NCI-H1694 treated with DMSO at 0.1 percent for 48 hours (cell line): ENCODE measurements at regions not wholly inside any gene's neighbourhood (a gene's known extent, or its start where the extent isn't known, plus 50 kb on each side); places are given as distances from the start of the nearest gene placed in this dataset.

Experiments
- DNase-seq: peaks from one replicate; lab custom pipeline; 2025; lab: John Stamatoyannopoulos, UW

DNA sequence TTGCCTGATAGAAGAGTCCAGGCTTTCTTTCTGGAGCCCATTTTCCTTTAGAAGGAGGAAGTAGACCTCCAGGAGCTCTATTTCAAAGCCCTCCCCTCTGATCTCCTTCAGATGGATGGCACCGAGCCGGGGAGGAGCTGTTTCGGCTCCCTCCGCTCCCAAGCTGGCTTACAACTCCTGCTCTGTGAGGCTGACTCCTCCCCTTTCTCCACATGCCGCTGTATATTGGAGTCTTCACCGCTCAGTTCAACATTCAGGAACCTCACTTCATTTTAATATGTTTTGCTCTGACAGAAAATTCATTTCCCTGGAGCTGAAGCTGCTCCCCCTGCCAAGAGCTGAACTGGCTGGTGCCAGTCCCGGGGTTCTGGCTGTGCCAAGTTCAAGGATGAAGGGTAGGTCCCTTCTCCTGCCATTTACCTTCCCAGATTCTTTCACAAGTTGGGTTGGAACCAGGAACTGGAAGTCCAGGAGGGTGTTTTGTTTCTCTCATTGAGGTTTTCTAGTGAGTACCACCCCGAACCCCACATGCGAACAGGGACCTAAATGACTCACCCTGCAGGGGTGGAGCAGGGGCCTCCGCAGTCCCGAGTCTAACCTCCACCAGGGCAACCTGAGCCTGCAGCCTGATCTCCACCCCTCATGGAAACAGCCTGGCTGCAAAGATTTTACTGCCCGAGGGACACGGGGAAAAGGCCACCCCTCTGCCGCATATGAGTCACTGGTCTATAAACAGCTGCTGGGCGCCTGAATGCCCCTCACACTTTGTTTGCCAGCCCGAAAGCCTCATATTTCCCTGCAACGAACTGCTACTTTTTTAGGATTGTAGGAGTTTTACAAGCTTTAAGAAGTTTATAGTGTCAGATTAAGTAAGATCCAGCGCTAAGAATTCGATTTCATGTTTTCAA, 68.6 kb upstream of the FOXA2 start:
- DNase-seq: no peak

DNA sequence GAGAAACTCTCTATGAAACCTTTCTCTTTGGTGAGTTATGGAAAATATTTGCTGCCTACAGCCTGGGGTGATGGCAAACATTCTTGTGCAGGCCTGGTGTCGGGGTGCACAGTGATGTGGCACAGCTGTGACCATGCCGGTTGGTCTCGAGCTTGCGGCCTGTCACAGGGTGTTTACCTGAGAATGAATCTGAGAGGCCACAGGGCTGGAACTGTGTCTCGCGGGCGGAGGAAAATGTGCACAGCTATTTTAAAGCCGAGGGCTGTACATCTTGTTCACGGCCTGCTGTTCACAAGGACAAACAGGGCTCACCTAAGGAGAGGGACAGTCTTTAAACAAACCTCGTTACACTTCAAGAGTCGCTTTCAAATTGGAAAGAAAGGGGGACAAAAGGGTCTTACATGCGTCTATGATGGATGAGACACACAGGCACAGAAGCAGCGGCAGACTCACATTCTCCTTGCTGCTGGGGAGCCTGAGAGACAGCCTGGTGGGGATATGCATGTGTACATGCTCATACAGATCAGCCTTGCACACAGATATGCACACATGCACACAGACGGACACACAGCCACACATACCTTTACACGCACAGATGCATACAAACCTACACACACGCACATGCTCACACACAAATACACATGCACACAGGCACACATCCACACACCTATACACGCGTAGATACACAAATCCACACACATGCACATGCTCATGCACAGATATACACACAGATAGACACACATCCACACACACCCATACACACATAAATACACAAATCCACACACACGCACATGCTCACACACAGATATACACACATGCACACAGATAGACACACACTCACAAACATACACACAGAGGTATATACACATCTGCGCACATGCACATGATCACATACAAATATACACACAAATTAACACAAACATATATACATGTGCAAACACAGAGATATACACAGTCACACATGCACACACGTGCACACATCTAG, 69.6 kb upstream of the FOXA2 start:
- no peak for DNase-seq

DNA sequence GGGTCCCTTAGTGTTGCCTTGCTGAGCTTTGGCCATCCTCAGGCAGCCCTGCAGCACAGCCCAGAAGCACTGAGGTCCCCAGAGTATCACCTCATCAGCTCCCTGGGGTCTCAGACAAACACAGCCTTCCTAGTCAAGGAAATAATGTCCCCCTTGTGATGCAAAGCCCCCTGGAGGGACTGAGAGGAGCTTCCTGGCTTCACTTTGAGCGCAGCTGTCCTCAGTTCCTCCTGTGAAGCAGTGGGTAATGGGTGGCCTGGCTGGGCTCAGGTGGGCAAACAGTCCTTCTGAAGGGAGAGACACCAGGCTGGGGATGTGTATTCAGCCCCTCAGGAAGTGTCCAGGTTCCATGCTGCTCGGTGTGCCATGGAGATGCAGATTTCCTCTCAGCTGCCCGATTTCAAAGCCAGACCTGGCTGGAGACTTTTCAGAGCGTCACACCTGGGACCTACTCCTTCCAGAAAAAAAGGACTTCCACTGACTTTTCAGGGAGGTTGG, 79.2 kb upstream of the FOXA2 start:
- DNase-seq: no peak

DNA sequence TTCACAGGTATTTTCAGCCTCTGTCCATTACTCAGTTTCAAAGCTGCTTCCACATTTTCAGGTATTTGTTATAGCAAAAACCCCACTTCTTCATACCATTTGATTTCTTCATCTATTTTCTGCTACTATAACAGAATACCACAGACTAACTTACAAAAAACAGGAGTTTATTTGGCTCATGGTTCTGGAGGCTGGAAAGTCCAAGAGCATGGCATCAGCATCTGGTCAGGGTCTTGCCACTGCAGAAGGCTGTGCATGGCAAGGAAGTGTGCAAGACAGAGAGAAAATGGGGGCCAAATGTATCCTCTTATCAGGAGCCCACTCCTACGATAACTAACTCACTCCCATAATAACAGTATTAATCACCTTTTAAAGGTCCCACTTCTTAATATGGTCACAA, 82.8 kb upstream of the FOXA2 start:
- no peak for DNase-seq

DNA sequence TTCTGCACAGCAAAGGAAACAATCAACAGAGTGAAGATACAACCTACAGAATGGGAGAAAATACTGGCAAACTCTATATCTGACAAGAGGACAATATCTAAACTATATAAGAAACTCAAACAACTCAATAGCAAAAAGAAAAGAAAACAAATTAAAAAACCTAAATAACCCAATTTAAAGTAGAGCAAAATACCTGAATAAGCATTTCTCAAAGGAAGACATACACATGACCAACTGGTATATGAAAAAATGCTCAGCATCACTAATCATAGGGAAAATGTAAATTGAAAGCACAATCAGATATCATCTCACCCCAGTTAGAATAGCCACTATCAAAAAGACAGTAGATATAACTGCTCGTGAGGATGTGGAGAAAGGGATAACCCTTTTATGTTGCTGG, 87.8 kb upstream of the FOXA2 start:
- no peak for DNase-seq

DNA sequence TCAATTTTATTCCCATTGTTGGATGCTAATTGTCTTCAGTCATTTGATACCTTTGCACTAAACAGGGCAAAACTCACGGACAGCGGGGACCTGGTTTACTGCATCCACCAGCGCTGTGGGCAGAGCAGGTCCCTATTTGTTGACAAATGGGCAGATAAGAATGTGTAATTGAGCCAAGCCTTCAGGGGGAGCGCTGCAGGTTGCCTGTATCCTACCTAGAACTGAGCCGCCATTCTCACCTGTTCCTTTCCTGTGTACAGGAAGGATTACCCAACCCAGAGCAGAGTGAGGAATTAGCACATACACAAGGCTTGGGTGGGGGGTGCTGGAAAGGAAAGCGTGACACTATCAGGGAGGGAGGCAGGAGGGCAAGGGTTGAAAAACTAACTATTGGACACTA, 89.1 kb upstream of the FOXA2 start:
- no peak for DNase-seq

DNA sequence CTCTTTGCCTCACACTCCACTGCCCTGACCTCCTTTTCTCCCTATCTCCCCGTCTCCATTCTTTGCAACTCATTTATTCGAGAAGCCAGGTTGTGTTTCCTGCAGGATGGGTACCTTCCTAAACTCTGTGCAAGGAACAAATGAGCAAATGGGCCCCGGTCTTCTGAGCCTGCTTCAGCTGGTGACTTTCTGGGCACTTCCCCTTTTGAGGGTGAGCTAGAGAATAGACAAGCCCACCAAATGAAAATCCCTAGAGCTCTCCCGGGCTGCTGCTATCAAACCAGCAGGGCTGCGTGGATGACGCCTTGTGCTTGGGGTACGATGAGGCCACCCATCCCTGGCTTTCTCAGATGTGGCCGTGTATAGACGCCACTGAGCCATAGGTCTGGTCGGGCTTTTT, 91.0 kb upstream of the FOXA2 start:
- no peak for DNase-seq

DNA sequence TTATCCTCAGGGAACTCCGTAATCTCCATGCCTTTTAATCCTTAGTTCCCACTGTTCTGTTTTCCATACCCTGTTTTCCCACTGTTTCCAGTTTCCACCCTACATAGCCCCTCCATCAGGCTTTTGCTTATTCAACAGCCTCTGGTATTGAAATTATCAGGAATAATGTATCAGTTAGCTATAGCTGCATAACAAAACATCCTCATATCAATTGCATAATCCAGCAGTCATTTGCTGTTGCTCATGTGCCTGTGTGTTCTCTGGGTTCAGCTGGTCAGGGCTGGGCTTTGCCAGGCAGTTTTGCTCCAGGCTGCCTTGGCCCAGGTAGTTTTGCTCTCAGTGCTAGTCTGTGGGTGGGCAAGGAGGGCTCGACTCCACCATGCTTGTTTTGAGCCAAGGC, 94.3 kb upstream of the FOXA2 start:
- no peak for DNase-seq

DNA sequence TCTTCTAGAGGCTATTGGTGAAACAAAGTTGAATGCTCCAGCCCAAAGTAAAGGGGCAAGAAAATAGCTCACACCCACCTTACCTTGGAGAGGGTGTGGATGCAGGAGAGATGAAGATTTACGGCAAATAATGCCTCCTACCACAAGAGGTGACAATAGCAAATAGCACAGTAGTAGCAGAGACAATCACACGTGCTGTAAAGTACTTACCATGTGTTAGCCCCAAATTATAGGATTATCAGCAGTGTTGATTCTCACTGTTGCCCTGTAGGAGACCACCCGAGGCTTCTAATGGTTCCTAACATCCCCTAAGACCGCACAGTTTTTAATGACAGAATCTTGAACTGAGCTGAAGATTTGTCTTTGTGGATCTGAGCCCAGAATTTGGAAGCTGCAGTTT, 94.8 kb upstream of the FOXA2 start:
- no peak for DNase-seq

DNA sequence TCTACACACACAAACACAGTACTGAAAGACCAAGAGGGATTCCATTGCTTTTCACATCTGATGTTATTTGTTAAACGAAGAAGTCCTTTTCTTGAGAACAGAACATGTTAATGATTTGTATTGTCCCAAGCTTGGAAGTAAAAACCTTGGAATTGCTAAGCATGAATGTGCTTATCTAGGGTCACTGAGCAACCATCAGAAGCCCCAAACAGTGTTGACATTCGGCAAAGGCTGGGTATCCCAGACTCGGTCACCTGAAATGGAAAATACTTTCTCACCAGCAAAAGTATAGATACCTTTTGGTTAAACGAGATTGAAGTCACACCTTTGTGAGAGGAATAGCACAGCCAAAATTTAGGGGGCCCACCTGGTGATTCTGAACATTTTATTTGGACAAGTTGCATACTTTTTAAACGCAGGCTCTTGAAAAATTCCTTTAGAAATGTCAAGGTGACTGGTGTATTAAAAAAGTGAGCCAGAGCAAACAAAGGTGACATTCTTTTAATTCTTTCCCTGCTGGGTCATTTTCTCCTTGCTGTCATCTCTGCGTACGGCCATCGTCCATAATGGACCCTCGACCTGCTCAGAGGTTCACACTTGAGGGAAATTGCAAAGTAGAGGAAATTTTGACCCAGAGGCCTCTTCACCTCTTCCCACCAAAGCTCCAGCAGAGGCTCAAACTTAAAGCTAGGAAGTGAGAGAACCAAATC, 95.8 kb upstream of the FOXA2 start:
- no peak for DNase-seq

DNA sequence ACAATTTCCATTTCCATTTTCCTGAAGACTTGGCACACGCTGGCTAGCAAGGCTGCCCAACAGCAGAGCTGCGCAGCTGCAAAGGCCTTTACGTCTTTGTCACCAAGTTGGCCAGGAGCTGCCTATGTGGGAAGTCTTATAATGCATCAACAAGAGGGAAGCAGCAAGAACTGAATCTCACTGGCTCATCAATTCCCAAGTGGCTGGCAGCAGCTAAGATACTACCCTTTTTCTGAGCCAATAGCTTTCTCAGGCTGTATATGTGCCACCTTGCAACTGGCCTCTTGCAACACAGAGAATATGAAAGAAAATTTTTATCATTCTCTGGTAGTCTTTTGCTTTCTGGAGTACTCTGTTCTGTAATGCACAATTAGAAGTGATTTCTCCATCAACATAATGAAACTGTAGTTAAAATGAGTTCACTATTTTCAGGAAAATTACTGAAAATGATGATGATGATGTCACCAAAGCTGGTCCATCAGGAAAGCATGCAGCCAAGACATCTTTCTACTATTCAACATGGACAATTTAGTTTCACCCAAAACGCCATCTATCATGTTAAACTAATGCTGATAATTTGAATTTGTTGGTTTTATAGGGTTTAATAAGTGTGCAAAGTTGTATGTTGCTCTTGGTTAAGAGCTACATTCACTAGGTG, 97.3 kb upstream of the FOXA2 start:
- DNase-seq: no peak

DNA sequence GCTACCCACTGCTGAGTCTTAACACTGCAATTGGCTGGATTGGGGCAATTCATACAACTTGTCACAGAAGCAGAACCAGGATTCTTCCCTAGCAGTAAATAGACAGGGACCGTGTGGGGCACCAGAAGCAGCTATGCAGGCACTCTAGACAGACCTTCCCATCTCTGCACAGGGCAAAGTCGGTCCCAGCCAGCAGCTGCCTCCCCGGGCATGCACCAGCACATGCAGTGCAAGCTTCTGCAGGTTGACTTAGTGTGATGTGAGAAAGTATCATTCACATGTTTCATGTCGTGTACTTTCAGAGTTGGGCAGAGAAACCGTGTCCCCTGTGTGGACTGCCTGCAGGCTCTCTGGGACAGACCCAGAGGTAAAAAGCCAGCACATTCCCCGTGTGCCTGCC, 98.0 kb upstream of the FOXA2 start:
- no peak for DNase-seq

DNA sequence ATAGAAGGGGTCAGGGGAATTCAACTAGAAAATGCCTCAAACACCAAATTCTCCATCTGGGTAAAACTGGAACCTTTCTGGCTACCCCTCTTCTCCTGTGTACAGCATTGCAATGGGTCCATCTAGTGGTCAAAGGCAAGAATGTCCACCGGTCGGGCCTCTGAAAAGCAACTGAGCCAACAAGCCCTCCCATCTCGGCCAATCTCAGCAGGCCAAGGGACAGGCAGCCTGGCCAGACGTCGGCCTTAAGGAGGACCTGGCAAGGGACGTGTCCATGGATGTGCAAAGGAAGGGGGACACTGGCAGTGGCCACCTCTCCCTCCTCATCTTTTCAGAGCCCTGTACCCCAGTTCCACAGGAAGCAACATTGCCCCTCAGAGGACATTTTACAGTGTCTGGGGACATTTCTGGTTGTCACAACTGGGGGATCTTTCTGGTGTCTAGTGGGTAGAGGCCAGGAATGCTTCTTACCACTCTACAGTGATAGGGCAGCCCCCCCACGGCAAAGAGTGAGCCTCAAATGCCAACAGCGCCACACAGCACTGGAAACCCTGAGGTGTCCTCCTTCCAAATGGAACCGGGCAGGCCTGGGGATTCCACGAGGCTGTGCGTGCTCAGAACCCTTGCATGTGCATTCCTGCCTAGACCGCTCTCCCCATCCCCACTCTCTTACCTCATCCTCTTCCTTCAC, 99.8 kb upstream of the FOXA2 start:
- DNase-seq: no peak

DNA sequence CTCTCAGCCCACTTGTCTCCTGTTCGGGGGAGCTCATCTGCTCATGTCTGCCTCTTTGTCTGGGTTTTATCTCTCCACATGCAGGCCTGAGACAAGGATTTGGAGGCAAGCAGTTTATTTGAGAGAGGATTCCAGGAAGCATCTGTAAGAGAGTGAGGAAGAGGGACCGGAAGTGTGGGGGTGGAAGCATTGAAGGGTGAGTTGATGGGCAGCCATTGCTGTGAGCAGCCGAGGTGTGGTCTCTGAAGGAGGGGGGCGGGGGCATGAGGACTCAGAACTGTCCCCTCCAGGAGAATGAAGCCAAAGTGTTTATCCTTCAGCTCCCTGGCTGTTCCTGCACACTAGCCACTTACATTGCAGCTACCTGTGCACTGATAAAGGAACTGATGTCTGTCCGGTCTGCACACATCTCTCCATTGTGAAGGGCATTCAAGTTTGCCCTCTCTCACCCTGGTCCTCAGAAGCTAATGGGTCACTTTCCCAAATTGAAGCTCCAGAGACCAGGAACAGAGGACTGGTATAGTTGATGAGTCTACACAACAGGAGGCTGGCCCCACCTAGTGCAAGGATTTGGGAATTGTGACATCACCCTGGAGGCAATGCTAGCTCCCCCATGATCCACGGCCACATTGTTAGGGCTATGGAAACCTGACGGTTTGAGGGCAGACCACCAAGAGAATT, 100.5 kb upstream of the FOXA2 start:
- DNase-seq: no peak

DNA sequence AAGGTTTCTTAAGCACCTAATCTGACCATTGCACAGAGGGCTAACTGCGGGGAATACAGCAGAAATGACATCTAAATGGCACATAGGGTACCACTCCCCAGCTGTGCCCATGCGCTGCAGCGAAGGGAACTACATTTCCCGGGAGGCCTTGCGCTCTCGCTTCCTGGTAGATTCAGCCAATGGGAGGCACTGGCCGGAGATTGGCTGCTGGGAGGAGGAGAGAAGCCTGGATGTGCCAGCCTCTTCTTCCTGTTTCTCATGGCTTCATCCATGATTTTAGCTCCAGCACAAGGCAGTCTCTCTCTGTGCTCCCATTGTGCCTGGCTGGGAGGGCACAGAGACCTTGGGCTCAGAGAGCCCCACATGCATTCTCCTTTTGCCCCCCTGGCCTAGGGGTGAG, 101.7 kb upstream of the FOXA2 start:
- DNase-seq: no peak

DNA sequence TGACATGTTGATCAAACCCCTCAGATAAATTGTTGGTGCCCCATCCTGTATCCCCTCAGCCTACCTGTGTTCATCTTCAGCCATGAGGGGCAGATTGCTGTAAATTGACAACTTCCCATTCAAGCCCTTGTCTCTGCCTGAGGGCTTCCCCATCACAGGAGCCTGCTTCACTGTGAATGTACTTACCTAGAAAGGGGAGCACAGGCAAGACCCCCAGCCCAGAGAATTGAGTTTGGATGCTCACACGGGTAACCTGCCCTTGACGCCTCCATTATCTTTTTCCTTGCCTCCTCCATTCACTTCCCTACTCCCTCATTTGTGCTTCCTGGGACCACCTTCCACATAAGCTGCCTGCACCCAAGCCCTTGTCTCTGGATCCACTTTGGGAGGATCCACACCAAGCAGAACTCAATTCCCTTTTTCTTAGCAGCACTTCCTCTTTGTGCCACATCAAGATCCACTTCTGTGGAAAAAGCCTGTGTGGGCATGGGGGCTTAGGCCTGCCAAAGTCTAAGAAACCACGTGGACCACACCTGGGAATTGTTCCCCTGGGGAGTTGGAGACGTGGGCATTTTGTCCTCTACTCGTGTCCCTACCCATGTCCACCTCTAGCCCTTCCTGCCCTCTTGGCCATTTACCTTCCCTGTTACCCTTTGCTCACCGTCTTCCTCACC, 103.4 kb upstream of the FOXA2 start:
- DNase-seq: no peak

DNA sequence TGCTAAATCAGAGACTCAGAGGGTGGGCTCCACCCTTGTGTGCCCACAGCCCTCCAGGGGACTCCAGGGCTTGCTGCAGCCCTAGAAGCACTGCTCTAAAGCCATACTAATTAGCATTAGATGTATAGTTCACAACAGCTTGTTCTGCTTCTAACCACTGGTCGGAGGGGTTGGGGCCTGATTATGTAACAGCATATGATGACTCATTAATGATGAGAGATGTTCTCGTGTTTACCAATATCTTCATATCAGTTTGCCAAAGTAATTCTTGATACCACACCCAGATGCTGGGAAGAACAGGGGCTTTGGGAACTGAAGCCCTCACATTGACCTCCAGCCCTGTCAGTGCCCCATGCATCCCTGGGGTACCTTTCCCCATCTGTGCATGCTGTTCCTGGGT, 104.1 kb upstream of the FOXA2 start:
- DNase-seq: no peak

DNA sequence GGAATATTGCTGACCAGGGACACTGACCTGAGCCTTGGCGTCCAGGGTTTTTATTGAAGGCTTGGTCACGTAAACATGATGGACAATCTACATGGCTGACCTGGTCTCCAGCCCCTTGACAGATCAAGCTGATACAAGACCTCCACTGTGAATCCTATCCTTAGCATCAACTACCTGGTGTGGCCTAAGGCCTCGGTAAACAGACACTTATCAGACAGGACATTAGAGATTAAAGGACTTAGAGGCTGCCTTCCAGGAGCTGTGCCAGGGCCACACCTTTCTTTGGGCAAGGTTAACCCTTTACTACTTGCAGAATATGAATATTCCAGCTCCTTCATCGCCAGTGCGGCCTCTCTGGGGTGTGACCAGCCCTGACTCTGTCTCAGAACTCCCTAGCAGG, 104.9 kb upstream of the FOXA2 start:
- no peak for DNase-seq

DNA sequence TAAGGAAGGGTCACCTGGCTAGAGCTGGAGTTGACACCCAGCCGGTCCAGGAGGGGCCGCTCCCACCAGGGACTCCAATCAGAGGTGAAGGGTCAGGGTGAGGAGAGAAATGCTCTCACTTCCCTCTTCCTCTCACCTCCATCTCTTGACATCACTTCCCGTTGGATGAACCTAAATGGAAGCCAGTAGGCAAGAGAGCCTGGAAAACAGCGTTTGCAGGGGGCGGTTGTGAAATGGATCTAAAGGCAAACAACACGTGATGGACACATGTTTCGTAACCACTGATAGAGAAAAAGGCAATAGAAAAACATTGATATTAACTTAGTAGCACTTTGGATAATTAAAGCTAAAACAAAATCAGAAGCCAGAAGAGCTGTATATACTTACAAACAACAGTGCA, 105.6 kb upstream of the FOXA2 start:
- no peak for DNase-seq

DNA sequence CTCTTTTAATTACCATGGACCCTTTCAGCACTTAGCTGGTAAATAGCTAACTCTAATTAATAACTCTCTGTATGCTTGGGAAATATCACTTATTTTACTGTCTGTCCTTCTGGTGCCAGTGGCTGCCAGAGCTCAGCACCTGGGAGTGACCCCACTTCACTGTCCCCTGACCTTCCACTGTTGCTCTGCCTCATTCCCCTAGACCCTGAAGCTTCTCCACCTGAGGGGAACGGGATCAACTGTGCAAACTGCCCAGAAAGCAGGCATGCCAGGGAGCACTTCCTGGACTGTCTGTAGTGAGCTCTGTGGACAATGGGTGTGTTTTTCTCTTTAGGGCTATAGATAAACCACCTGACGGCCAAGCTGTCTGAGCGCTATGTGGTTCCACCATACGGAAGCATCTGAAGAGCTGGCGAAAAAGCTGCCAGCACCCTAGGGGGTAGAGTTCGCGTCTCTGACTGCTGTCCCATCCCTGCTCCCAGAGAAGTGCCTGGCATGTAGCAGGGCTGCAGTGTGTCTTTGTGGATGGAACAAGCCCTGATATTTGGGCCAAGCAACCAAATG, 106.3 kb upstream of the FOXA2 start:
- DNase-seq: no peak
